CD4-positive, alpha-beta T cell (primary cell): ENCODE measurements at regions not wholly inside any gene's neighbourhood (a gene's known extent, or its start where the extent isn't known, plus 50 kb on each side); places are given as distances from the start of the nearest gene placed in this dataset.

Experiments used
- ATAC-seq: fragments of 200-7000 bp; cut with Tn5 transposase; one replicate; pipeline ENCODE4 v1.10.0; 2022; ENCODE audit warnings: mild to moderate bottlenecking; ENCODE audit not compliant: poor library complexity
- CTCF ChIA-PET: fragments of 350-600 bp; sonication (Branson Sonifier 250); formaldehyde crosslinking; loops from one replicate; lab custom pipeline; 2021; ENCODE audit warnings: antibody characterized with exemption, inconsistent platforms; lab: Charles Lee
- POLR2A ChIA-PET: fragments of 350-600 bp; sonication (Branson Sonifier 250); formaldehyde crosslinking; loops from one replicate; lab custom pipeline; 2021; ENCODE audit warnings: antibody characterized with exemption, inconsistent platforms; lab: Charles Lee
- DNase-seq, 14 experiments: peaks; one replicate each; pipeline ENCODE4 v3.0.0-alpha.2; 2013 to 2020; ENCODE audit warnings: mixed read lengths in 2 of 14
- H3K27ac ChIP-seq, 2 donors: one replicate each; pipeline versions ENCODE4 v1.5.1 to v1.7.0; 2013; ENCODE audit warnings: low read length in 2 of 2, low read depth in 1 of 2, mild to moderate bottlenecking in 1 of 2
- H3K27me3 ChIP-seq, 2 experiments: 1 replicate in 1 of 2; 2 replicates in 1 of 2; pipeline versions ENCODE4 v1.6.1 to v1.7.0; 2013; ENCODE audit warnings: low read length in 2 of 2, control low read depth in 1 of 2, mild to moderate bottlenecking in 1 of 2, moderate library complexity in 1 of 2; ENCODE audit not compliant: insufficient read depth in 2 of 2, control insufficient read depth in 1 of 2
- H3K36me3 ChIP-seq: one replicate; pipeline ENCODE4 v1.6.1; 2013; ENCODE audit warnings: low read length, control low read depth; ENCODE audit not compliant: insufficient read depth
- H3K4me1 ChIP-seq: one replicate; pipeline ENCODE4 v1.6.1; 2013; ENCODE audit warnings: low read length, control low read depth; ENCODE audit not compliant: insufficient read depth
- H3K4me3 ChIP-seq: one replicate; pipeline ENCODE4 v1.5.1; 2013; ENCODE audit warnings: mild to moderate bottlenecking, low read length, moderate library complexity
- H3K9me3 ChIP-seq, 2 experiments: 1 replicate in 1 of 2; 2 replicates in 1 of 2; pipeline versions ENCODE4 v1.6.1 to v1.7.0; 2013; ENCODE audit warnings: low read length in 2 of 2, mild to moderate bottlenecking in 2 of 2, control low read depth in 1 of 2, moderate library complexity in 1 of 2; ENCODE audit not compliant: control insufficient read depth in 1 of 2, insufficient read depth in 1 of 2
- H3K27ac Mint-ChIP-seq: one replicate; pipeline ENCODE4 v1.8.0; 2020; ENCODE audit warnings: mixed read lengths
- H3K27me3 Mint-ChIP-seq: one replicate; pipeline ENCODE4 v1.8.0; 2021; ENCODE audit warnings: mixed read lengths
- H3K36me3 Mint-ChIP-seq: one replicate; pipeline ENCODE4 v1.8.0; 2021; ENCODE audit warnings: low read depth, mixed read lengths
- H3K4me1 Mint-ChIP-seq: one replicate; pipeline ENCODE4 v1.8.0; 2021; ENCODE audit warnings: low read depth, mixed read lengths
- H3K4me3 Mint-ChIP-seq: one replicate; pipeline ENCODE4 v1.8.0; 2020; ENCODE audit warnings: mild to moderate bottlenecking, mixed read lengths
- H3K9me3 Mint-ChIP-seq: one replicate; pipeline ENCODE4 v1.8.0; 2020; ENCODE audit warnings: mixed read lengths
- CTCF ChIP-seq: fragments of 200-600 bp; IDR thresholded peaks from one replicate; pipeline ENCODE4 v1.8.0; 2022; ENCODE audit warnings: antibody characterized with exemption, mild to moderate bottlenecking
- intact Hi-C, 2 experiments: fragments of 100-400 bp; cut with DNase I in 1 of 2; cut with micrococcal nuclease in 1 of 2; formaldehyde crosslinking; loops; one replicate each; pipeline versions ENCODE4 v1.15.1 to v1.9.0; 2023 to 2025; cut with DNase I, micrococcal nuclease

- TF ChIP-seq CTCF: no peak
- Histone ChIP-seq H3K4me1 (no peaks in the 10 kb centered on the region), H3K36me3 (no peaks in the 10 kb centered on the region), H3K27ac (no peak overlapping the region), H3K27me3 (no peaks in the 10 kb centered on the region), H3K4me3 (no peak overlapping the region), H3K9me3 (no peaks in the 10 kb centered on the region)
- no peaks in the 10 kb centered on the region for H3K36me3 Mint-ChIP-seq
- no peak for DNase-seq
- no peaks in the 10 kb centered on the region for H3K4me1 Mint-ChIP-seq
- no peaks in the 10 kb centered on the region for H3K27me3 Mint-ChIP-seq
- intact Hi-C loops: no loop called here
- H3K4me3 Mint-ChIP-seq: no peak overlapping the region
- H3K27ac Mint-ChIP-seq: no peak overlapping the region
- ATAC-seq: no peak
- no peaks in the 10 kb centered on the region for H3K9me3 Mint-ChIP-seq
- POLR2A ChIA-PET: interaction anchor here (0.6 kb wide), 1 partner anchor 1364 kb away, joined by 3 read pairs; no protein-coding TSS in a partner anchor
- CTCF ChIA-PET: no interaction called here
These were observed 82.0 kb upstream of the AKIRIN2 start for GRCh38 chr6:87784051-87784450.

GRCh38 chr6:87779542-87779941 lies 77.5 kb upstream of the AKIRIN2 start:
- H3K4me3 Mint-ChIP-seq: no peak overlapping the region
- H3K36me3 ChIP-seq: no peaks in the 10 kb centered on the region
- H3K4me3 ChIP-seq: no peak overlapping the region
- ChIA-PET CTCF (no interaction called here), POLR2A (no interaction called here)
- H3K4me1 ChIP-seq: no peaks in the 10 kb centered on the region
- H3K27ac ChIP-seq: no peak overlapping the region
- H3K27me3 ChIP-seq: no peaks in the 10 kb centered on the region
- no peak for DNase-seq
- no peak for TF ChIP-seq CTCF
- no peaks in the 10 kb centered on the region for H3K9me3 Mint-ChIP-seq
- H3K36me3 Mint-ChIP-seq: no peaks in the 10 kb centered on the region
- H3K27me3 Mint-ChIP-seq: no peaks in the 10 kb centered on the region
- ATAC-seq: no peak
- intact Hi-C loops: no loop called here
- no peak overlapping the region for H3K27ac Mint-ChIP-seq
- H3K9me3 ChIP-seq: no peaks in the 10 kb centered on the region
- H3K4me1 Mint-ChIP-seq: no peaks in the 10 kb centered on the region

GRCh38 chr6:87772597-87773530 lies 70.8 kb upstream of the AKIRIN2 start:
- no peaks in the 10 kb centered on the region for H3K36me3 Mint-ChIP-seq
- DNase-seq (no peak), ATAC-seq (no peak)
- CTCF ChIA-PET: no interaction called here
- POLR2A ChIA-PET: no interaction called here
- H3K4me3 Mint-ChIP-seq: no peak overlapping the region
- Histone ChIP-seq H3K27me3 (no peaks in the 10 kb centered on the region), H3K36me3 (no peaks in the 10 kb centered on the region), H3K27ac (no peak overlapping the region), H3K4me3 (no peak overlapping the region), H3K4me1 (no peaks in the 10 kb centered on the region), H3K9me3 (no peaks in the 10 kb centered on the region)
- H3K4me1 Mint-ChIP-seq: no peaks in the 10 kb centered on the region
- H3K9me3 Mint-ChIP-seq: no peaks in the 10 kb centered on the region
- no peak overlapping the region for H3K27ac Mint-ChIP-seq
- no peak for TF ChIP-seq CTCF
- H3K27me3 Mint-ChIP-seq: no peaks in the 10 kb centered on the region
- intact Hi-C loops: no loop called here
